ENCODE measurements at regions not wholly inside any gene's neighbourhood (a gene's known extent, or its start where the extent isn't known, plus 50 kb on each side); places are given as distances from the start of the nearest gene placed in this dataset.

DNA sequence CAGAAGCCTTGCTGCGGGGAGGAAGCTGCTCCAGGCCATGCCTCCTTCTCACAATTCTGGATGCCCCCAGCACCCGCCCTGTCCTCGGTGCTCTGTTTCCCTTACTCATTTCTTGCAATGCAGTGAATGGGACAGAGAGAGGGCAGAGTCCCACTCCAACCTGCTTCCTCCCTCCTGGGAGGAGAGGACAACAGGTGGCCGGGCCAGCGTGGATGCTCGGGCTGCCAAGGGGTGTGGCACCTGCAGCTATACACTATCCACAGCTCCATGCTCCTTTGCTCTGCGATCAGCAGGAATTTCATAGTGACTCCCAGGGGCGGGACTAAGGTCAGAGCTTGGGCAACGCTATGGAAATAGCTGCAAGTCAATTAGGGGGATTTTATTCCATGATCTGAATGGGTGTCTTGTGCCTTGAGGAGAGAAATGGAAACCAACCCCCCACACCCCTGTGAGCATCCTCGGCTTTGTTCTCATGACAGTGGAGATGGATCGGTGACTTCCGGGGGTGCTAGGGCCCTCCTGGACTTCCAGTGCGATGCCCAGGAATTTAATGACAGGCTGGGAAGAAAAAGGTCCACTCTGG lies 192.5 kb downstream of the MYLK4 start:
- no peak for TF ChIP-seq CTCF (IDR thresholded peaks at IDR 0.05; ENCODE audit: control extremely low read depth, extremely low read depth)
- no peaks in the 10 kb centered on the region for H3K27me3 ChIP-seq (ENCODE audit: control insufficient read depth in 3 of 3, insufficient read depth in 3 of 3, low read length in 2 of 3)
- no peak overlapping the region for H3K27ac ChIP-seq (ENCODE audit: low read depth in 1 of 2, low read length in 1 of 2)
- H3K4me1 ChIP-seq (ENCODE audit: control insufficient read depth in 5 of 5, insufficient read depth in 5 of 5, low read length in 5 of 5) = peaks cover 0 to 23% (median 6%) of the 10 kb centered on the region in 5 donors
- H3K9ac ChIP-seq (ENCODE audit: insufficient read depth in 1 of 2, low read length in 2 of 2) = no peak overlapping the region
- H3K9me3 ChIP-seq (ENCODE audit: control insufficient read depth in 4 of 4, insufficient read depth in 3 of 4, low read length in 3 of 4) = no peaks in the 10 kb centered on the region
- ATAC-seq (ENCODE audit: insufficient read depth, low FRiP score) (no peak), DNase-seq (no peak)
- WGBS, 2 donors = 91 to 92% methylated on average over 13 of the region's 13 CpGs
- no peak overlapping the region for H3K4me3 ChIP-seq
- no peaks in the 10 kb centered on the region for H3K36me3 ChIP-seq (ENCODE audit: control insufficient read depth in 4 of 4, insufficient read depth in 4 of 4, low read length in 4 of 4)

GRCh38 chr6:2557181-2557720 lies 193.5 kb downstream of the MYLK4 start:
- no peak overlapping the region for H3K4me3 ChIP-seq
- no peak overlapping the region for H3K9ac ChIP-seq (ENCODE audit: insufficient read depth in 1 of 2, low read length in 2 of 2)
- H3K9me3 ChIP-seq (ENCODE audit: control insufficient read depth in 4 of 4, insufficient read depth in 3 of 4, low read length in 3 of 4) = no peaks in the 10 kb centered on the region
- no peak overlapping the region for H3K27ac ChIP-seq (ENCODE audit: low read depth in 1 of 2, low read length in 1 of 2)
- DNase-seq (no peak), ATAC-seq (ENCODE audit: insufficient read depth, low FRiP score) (no peak)
- TF ChIP-seq CTCF (IDR thresholded peaks at IDR 0.05; ENCODE audit: control extremely low read depth, extremely low read depth) = no peak
- 93 to 96% methylated on average over 7 of the region's 7 CpGs for WGBS, 2 donors
- H3K36me3 ChIP-seq (ENCODE audit: control insufficient read depth in 4 of 4, insufficient read depth in 4 of 4, low read length in 4 of 4) = no peaks in the 10 kb centered on the region
- no peaks in the 10 kb centered on the region for H3K27me3 ChIP-seq (ENCODE audit: control insufficient read depth in 3 of 3, insufficient read depth in 3 of 3, low read length in 2 of 3)
- H3K4me1 ChIP-seq (ENCODE audit: control insufficient read depth in 5 of 5, insufficient read depth in 5 of 5, low read length in 5 of 5) = peaks cover 0 to 13% (median 5%) of the 10 kb centered on the region in 5 donors

DNA sequence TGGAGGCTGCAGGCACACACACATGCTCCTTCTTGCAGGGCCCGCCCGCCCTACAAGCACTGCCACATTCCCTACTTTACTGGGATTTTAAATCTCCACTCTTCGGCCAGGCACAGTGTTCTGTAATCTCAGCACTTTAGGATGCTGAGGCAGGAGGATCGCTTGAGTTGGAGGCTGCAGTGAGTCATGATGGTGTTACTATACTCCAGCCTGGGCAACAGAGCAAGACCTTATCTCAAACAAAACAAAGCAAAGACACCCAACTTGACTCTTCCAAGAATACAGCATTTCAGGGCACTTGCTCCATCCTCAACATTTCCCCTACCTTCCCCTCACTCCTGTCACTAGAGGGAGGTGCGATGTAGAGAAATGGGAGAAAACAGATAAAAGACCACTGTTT lies 194.0 kb downstream of the MYLK4 start:
- WGBS, 2 donors = 94 to 95% methylated on average over 5 of the region's 5 CpGs

More for the DNA sequence above, 194.0 kb downstream of the MYLK4 start:
- Histone ChIP-seq H3K27ac (ENCODE audit: low read depth in 1 of 2, low read length in 1 of 2) (no peak overlapping the region), H3K9ac (ENCODE audit: insufficient read depth in 1 of 2, low read length in 2 of 2) (no peak overlapping the region), H3K36me3 (ENCODE audit: control insufficient read depth in 4 of 4, insufficient read depth in 4 of 4, low read length in 4 of 4) (no peaks in the 10 kb centered on the region), H3K27me3 (ENCODE audit: control insufficient read depth in 3 of 3, insufficient read depth in 3 of 3, low read length in 2 of 3) (no peaks in the 10 kb centered on the region), H3K9me3 (ENCODE audit: control insufficient read depth in 4 of 4, insufficient read depth in 3 of 4, low read length in 3 of 4) (no peaks in the 10 kb centered on the region), H3K4me1 (ENCODE audit: control insufficient read depth in 5 of 5, insufficient read depth in 5 of 5, low read length in 5 of 5) (peaks cover 0 to 10% (median 3%) of the 10 kb centered on the region in 5 donors), H3K4me3 (no peak overlapping the region)
- DNase-seq = no peak
- TF ChIP-seq CTCF (IDR thresholded peaks at IDR 0.05; ENCODE audit: control extremely low read depth, extremely low read depth) = no peak
- no peak for ATAC-seq (ENCODE audit: insufficient read depth, low FRiP score)

Measured in lung (tissue), 11 donors.